ENCODE measurements at regions not wholly inside any gene's neighbourhood (a gene's known extent, or its start where the extent isn't known, plus 50 kb on each side); places are given as distances from the start of the nearest gene placed in this dataset.

- Histone ChIP-seq H3K27ac (ENCODE audit: low read depth in 2 of 2, low read length in 2 of 2) (no peak overlapping the region), H3K9ac (ENCODE audit: low read length in 3 of 3) (no peak overlapping the region), H3K36me3 (ENCODE audit: control insufficient read depth in 2 of 3, insufficient read depth in 3 of 3, low read length in 3 of 3) (no peaks in the 10 kb centered on the region), H3K4me3 (ENCODE audit: low read length in 3 of 3) (no peak overlapping the region), H3K4me1 (ENCODE audit: control insufficient read depth in 2 of 3, insufficient read depth in 2 of 3, low read depth in 1 of 3, low read length in 3 of 3) (no peaks in the 10 kb centered on the region), H3K27me3 (ENCODE audit: control insufficient read depth, insufficient read depth, low read length) (no peaks in the 10 kb centered on the region), H3K9me3 (ENCODE audit: control insufficient read depth in 2 of 3, insufficient read depth in 1 of 3, low read length in 3 of 3) (no peaks in the 10 kb centered on the region)
- TF ChIP-seq, protein P1, sequence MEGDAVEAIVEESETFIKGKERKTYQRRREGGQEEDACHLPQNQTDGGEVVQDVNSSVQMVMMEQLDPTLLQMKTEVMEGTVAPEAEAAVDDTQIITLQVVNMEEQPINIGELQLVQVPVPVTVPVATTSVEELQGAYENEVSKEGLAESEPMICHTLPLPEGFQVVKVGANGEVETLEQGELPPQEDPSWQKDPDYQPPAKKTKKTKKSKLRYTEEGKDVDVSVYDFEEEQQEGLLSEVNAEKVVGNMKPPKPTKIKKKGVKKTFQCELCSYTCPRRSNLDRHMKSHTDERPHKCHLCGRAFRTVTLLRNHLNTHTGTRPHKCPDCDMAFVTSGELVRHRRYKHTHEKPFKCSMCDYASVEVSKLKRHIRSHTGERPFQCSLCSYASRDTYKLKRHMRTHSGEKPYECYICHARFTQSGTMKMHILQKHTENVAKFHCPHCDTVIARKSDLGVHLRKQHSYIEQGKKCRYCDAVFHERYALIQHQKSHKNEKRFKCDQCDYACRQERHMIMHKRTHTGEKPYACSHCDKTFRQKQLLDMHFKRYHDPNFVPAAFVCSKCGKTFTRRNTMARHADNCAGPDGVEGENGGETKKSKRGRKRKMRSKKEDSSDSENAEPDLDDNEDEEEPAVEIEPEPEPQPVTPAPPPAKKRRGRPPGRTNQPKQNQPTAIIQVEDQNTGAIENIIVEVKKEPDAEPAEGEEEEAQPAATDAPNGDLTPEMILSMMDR (IDR thresholded peaks at IDR 0.05; ENCODE audit: borderline replicate concordance, extremely low read depth, insufficient read depth): no peak
- DNase-seq (no peak), FAIRE-seq (no peak)
- intact Hi-C loops (cut with DNase I): no loop called here
Measured at GRCh38 chr2:37425408-37425807, 81.0 kb downstream of the QPCT start.

DNA sequence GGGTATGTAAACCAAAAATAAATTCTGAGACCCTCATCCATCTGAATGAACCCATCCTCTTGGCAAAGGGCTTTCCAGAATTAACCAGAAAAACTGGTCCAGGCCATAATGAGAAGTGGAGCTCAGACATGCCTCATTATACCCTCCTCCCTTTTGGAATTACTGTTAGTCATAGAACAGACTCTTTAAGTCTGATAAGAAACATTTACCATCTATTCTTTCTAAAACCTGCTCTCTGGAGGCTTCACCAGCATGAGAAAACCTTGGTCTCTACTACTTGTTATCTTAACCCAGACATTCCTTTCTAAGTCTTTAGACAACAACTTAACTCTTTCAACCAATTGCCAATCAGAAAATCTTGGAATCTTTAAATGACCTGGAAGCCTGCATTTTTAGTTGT, 82.8 kb downstream of the QPCT start:
- TF ChIP-seq, protein P1 (IDR thresholded peaks at IDR 0.05; ENCODE audit: borderline replicate concordance, extremely low read depth, insufficient read depth): no peak
- Histone ChIP-seq H3K36me3 (ENCODE audit: control insufficient read depth in 2 of 3, insufficient read depth in 3 of 3, low read length in 3 of 3) (no peaks in the 10 kb centered on the region), H3K27me3 (ENCODE audit: control insufficient read depth, insufficient read depth, low read length) (no peaks in the 10 kb centered on the region), H3K9ac (ENCODE audit: low read length in 3 of 3) (no peak overlapping the region), H3K4me3 (ENCODE audit: low read length in 3 of 3) (no peak overlapping the region), H3K4me1 (ENCODE audit: control insufficient read depth in 2 of 3, insufficient read depth in 2 of 3, low read depth in 1 of 3, low read length in 3 of 3) (no peaks in the 10 kb centered on the region), H3K27ac (ENCODE audit: low read depth in 2 of 2, low read length in 2 of 2) (no peak overlapping the region), H3K9me3 (ENCODE audit: control insufficient read depth in 2 of 3, insufficient read depth in 1 of 3, low read length in 3 of 3) (no peaks in the 10 kb centered on the region)
- DNase-seq: no peak
- intact Hi-C loops (cut with DNase I): no loop called here
- no peak for FAIRE-seq

DNA sequence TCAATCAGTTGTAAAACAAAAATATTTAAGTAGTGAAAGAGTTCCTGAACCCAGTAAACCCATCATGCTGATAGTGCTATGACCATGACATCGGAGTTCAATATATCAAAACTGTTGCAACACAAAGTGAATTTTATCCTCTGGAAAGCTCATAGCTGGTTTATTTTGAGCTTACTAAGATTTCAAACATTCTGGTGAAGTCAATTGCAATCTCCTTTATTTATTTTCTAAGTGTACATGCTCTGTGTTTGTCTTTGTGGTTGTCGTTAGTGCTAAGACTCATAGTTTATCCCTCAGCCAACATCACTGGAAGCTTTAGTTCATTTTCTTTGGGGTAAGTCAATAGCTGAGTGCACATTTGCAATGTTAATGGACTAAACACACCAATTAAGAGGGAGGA, 91.9 kb downstream of the QPCT start:
- no peak overlapping the region for H3K4me3 ChIP-seq (ENCODE audit: low read length in 3 of 3)
- intact Hi-C loops (cut with DNase I): no loop called here
- no peaks in the 10 kb centered on the region for H3K27me3 ChIP-seq (ENCODE audit: control insufficient read depth, insufficient read depth, low read length)
- TF ChIP-seq, protein P1 (IDR thresholded peaks at IDR 0.05; ENCODE audit: borderline replicate concordance, extremely low read depth, insufficient read depth): no peak
- no peak overlapping the region for H3K9ac ChIP-seq (ENCODE audit: low read length in 3 of 3)
- H3K36me3 ChIP-seq (ENCODE audit: control insufficient read depth in 2 of 3, insufficient read depth in 3 of 3, low read length in 3 of 3): no peaks in the 10 kb centered on the region
- no peaks in the 10 kb centered on the region for H3K9me3 ChIP-seq (ENCODE audit: control insufficient read depth in 2 of 3, insufficient read depth in 1 of 3, low read length in 3 of 3)
- no peaks in the 10 kb centered on the region for H3K4me1 ChIP-seq (ENCODE audit: control insufficient read depth in 2 of 3, insufficient read depth in 2 of 3, low read depth in 1 of 3, low read length in 3 of 3)
- H3K27ac ChIP-seq (ENCODE audit: low read depth in 2 of 2, low read length in 2 of 2): no peak overlapping the region
- FAIRE-seq (no peak), DNase-seq (peak in 2 of 5 donors; percentile 65 to 80)

- TF ChIP-seq, protein P1 (IDR thresholded peaks at IDR 0.05; ENCODE audit: borderline replicate concordance, extremely low read depth, insufficient read depth): no peak
- Histone ChIP-seq H3K27ac (ENCODE audit: low read depth in 2 of 2, low read length in 2 of 2) (no peak overlapping the region), H3K4me1 (ENCODE audit: control insufficient read depth in 2 of 3, insufficient read depth in 2 of 3, low read depth in 1 of 3, low read length in 3 of 3) (no peaks in the 10 kb centered on the region), H3K4me3 (ENCODE audit: low read length in 3 of 3) (no peak overlapping the region), H3K27me3 (ENCODE audit: control insufficient read depth, insufficient read depth, low read length) (no peaks in the 10 kb centered on the region), H3K9ac (ENCODE audit: low read length in 3 of 3) (no peak overlapping the region), H3K9me3 (ENCODE audit: control insufficient read depth in 2 of 3, insufficient read depth in 1 of 3, low read length in 3 of 3) (no peaks in the 10 kb centered on the region), H3K36me3 (ENCODE audit: control insufficient read depth in 2 of 3, insufficient read depth in 3 of 3, low read length in 3 of 3) (no peaks in the 10 kb centered on the region)
- intact Hi-C loops (cut with DNase I): no loop called here
- DNase-seq: no peak
- FAIRE-seq: no peak
Measured at GRCh38 chr2:37439131-37439642, 94.8 kb downstream of the QPCT start.

Data from kidney (tissue), 13 donors.